HepG2 (cell line): ENCODE measurements at regions not wholly inside any gene's neighbourhood (a gene's known extent, or its start where the extent isn't known, plus 50 kb on each side); places are given as distances from the start of the nearest gene placed in this dataset.
"Not testable (repeated sequence)": the region's sequence is repeated elsewhere in the genome, so short reads cannot be mapped to it uniquely, and the experiment has no call there.

ENCODE experiments used
- ATAC-seq: fragments of 200-7000 bp; cut with Tn5 transposase; 3 replicates; pipeline ENCODE4 v1.9.1; 2020; ENCODE audit warnings: mild to moderate bottlenecking, moderate library complexity
- BruUV-seq: library from RNA; stranded (reverse); fragments of 400-500 nt; replicated peaks from 2 replicates; lab custom pipeline; 2021; lab: Mats Ljungman, UMichigan
- CTCF ChIA-PET: fragments of 300-600 bp; formaldehyde crosslinking; extraction: SDS; loops from one replicate; lab custom pipeline; 2021; ENCODE audit warnings: low total read pairs, inconsistent platforms, low intra/inter-chr PET ratio; lab: Yijun Ruan, JAX
- POLR2A ChIA-PET: fragments of 350-600 bp; sonication (Branson Sonifier 250); formaldehyde crosslinking; loops from one replicate; lab custom pipeline; 2020; ENCODE audit warnings: antibody characterized with exemption, inconsistent platforms; lab: Yijun Ruan, JAX
- DNase-seq: peaks from one replicate; pipeline ENCODE4 v3.0.0-alpha.2; 2015; ENCODE audit warnings: low spot score
- FAIRE-seq: peaks from 3 replicates; lab custom pipeline; 2011; peaks lifted over from hg19 to GRCh38; lab: Jason Lieb, UNC
- H2AFZ ChIP-seq: one replicate; pipeline ENCODE4 v1.6.1; 2011; ENCODE audit warnings: low read length, inconsistent platforms
- H3K27ac ChIP-seq: fragments of 300-600 bp; 3 replicates; pipeline ENCODE4 v1.8.0; 2011; ENCODE audit warnings: mixed run types, mild to moderate bottlenecking, mixed read lengths, low read length, inconsistent platforms; ENCODE audit not compliant: insufficient read depth; ENCODE audit errors: extremely low read length
- H3K27me3 ChIP-seq, 2 experiments: fragments of 200-600 bp in 1 of 2; 2 replicates in 1 of 2; 3 replicates in 1 of 2; pipeline versions ENCODE4 v1.6.0 to v1.8.0; 2011; ENCODE audit warnings: low read length in 2 of 2, mild to moderate bottlenecking in 2 of 2, moderate library complexity in 2 of 2, inconsistent platforms in 1 of 2; ENCODE audit not compliant: insufficient read depth in 2 of 2, control insufficient read depth in 1 of 2
- H3K36me3 ChIP-seq, 2 experiments: fragments of 200-600 bp in 1 of 2; replicated peaks in 1 of 2; 2 replicates in 1 of 2; 3 replicates in 1 of 2; pipeline versions ENCODE4 v1.5.1 to v1.8.0; 2011; ENCODE audit warnings: low read length in 2 of 2, inconsistent platforms in 1 of 2; ENCODE audit not compliant: insufficient read depth in 2 of 2, control insufficient read depth in 1 of 2
- H3K4me1 ChIP-seq: 2 replicates; pipeline ENCODE4 v1.5.1; 2012; ENCODE audit warnings: low read length, inconsistent platforms; ENCODE audit not compliant: insufficient read depth
- H3K4me2 ChIP-seq: 2 replicates; pipeline ENCODE4 v1.6.0; 2011; ENCODE audit warnings: low read depth, low read length, inconsistent platforms
- H3K4me3 ChIP-seq, 3 experiments: fragments of 200-600 bp in 1 of 3; sonication (generic), shearing (Covaris generic) in 1 of 3; replicated peaks in 1 of 3; 2 replicates each; pipeline ENCODE4 v1.5.1; 2011 to 2016; ENCODE audit warnings: low read length in 3 of 3, inconsistent platforms in 2 of 3, low read depth in 2 of 3, mild to moderate bottlenecking in 2 of 3, control low read depth in 1 of 3, mixed read lengths in 1 of 3; ENCODE audit not compliant: insufficient read depth in 1 of 3
- H3K79me2 ChIP-seq: one replicate; pipeline ENCODE4 v1.6.1; 2011; ENCODE audit warnings: low read length, inconsistent platforms; ENCODE audit not compliant: insufficient read depth
- H3K9ac ChIP-seq: 2 replicates; pipeline ENCODE4 v1.6.0; 2011; ENCODE audit warnings: mild to moderate bottlenecking, low read depth, low read length, inconsistent platforms; ENCODE audit not compliant: insufficient read depth
- H3K9me3 ChIP-seq: 2 replicates; pipeline ENCODE4 v1.5.1; 2012; ENCODE audit warnings: mild to moderate bottlenecking, low read length
- H4K20me1 ChIP-seq: 2 replicates; pipeline ENCODE4 v1.6.0; 2011; ENCODE audit warnings: inconsistent platforms, mild to moderate bottlenecking, low read length, moderate library complexity; ENCODE audit not compliant: insufficient read depth
- GATAD1 ChIP-seq: IDR thresholded peaks from 2 replicates; pipeline ENCODE4 v1.6.1; 2016; ENCODE audit warnings: missing genetic modification reagents, missing compliant biosample characterization
- SCMH1 ChIP-seq: sonication (generic); formaldehyde crosslinking; IDR thresholded peaks from 2 replicates; pipeline ENCODE4 v1.9.0; 2021; ENCODE audit warnings: missing genetic modification reagents, mild to moderate bottlenecking, borderline replicate concordance
- SUZ12 ChIP-seq: fragments of 150-350 bp; IDR thresholded peaks from 2 replicates; pipeline ENCODE4 v1.6.1; 2014; ENCODE audit warnings: low read depth, low read length
- TBX2 ChIP-seq: sonication (generic); formaldehyde crosslinking; IDR thresholded peaks from 2 replicates; pipeline ENCODE4 v1.5.0; 2020; ENCODE audit warnings: missing genetic modification reagents, mild to moderate bottlenecking, borderline replicate concordance
- TFAP4 ChIP-seq: sonication (generic); IDR thresholded peaks from 2 replicates; pipeline ENCODE4 v1.6.1; 2016; ENCODE audit warnings: low read depth, borderline replicate concordance
- THYN1 ChIP-seq: sonication (generic); formaldehyde crosslinking; IDR thresholded peaks from 2 replicates; pipeline ENCODE4 v1.8.1; 2023; ENCODE audit warnings: low read depth, mild to moderate bottlenecking, moderate library complexity, missing genetic modification reagents, borderline replicate concordance
- TOE1 ChIP-seq: sonication (generic); formaldehyde crosslinking; IDR thresholded peaks from 2 replicates; pipeline ENCODE4 v1.4.0; 2020; ENCODE audit warnings: mild to moderate bottlenecking, missing genetic modification reagents
- ZBTB38 ChIP-seq: sonication (generic); formaldehyde crosslinking; IDR thresholded peaks from 2 replicates; pipeline ENCODE4 v1.5.1; 2020; ENCODE audit warnings: mild to moderate bottlenecking, missing genetic modification reagents
- ZNF367 ChIP-seq: sonication (generic); formaldehyde crosslinking; IDR thresholded peaks from 2 replicates; pipeline ENCODE4 v1.4.0; 2020; ENCODE audit warnings: missing genetic modification reagents, borderline replicate concordance
- ZNF382 ChIP-seq: sonication (generic); formaldehyde crosslinking; IDR thresholded peaks from 2 replicates; pipeline ENCODE4 v1.5.0; 2020; ENCODE audit warnings: missing genetic modification reagents, mild to moderate bottlenecking, borderline replicate concordance
- ZNF383 ChIP-seq: sonication (generic); formaldehyde crosslinking; IDR thresholded peaks from 2 replicates; pipeline ENCODE4 v1.4.0; 2020; ENCODE audit warnings: missing genetic modification reagents, mild to moderate bottlenecking, borderline replicate concordance
- ZNF7 ChIP-seq: IDR thresholded peaks from 2 replicates; pipeline ENCODE4 v1.6.1; 2016; ENCODE audit warnings: missing biosample characterization, missing genetic modification reagents
- WGBS: methylation state at CpG from one replicate; pipeline ENCODE4 v1.1.6; 2017; ENCODE audit warnings: low lambda C conversion rate; 5-methylcytosine and 5-hydroxymethylcytosine counted together
- in situ Hi-C: cut with HindIII; loops from 2 replicates; pipeline ENCODE4 v1.10.0; 2017; ENCODE audit warnings: low pct_unique_long_range_greater_than_20kb; ENCODE audit not compliant: extremely low pct_ligation_motif_present
- intact Hi-C: fragments of 100-400 bp; cut with micrococcal nuclease; formaldehyde crosslinking; loops from one replicate; pipeline ENCODE4 v1.10.0; 2022; ENCODE audit not compliant: unreplicated experiment

DNA sequence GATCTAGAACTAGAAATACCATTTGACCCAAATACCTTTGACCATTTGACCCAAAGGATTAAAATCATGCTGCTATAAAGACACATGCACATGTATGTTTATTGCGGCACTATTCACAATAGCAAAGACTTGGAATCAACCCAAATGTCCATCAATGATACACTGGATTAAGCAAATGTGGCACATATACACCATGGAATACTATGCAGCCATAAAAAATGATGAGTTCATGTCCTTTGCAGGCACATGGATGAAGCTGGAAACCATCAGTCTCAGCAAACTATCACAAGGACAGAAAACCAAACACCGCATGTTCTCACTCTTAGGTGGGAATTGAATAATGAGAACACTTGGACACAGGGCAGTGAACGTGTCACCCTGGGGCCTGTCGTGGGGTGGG lies 87.9 kb upstream of the MEGF10 start:
- WGBS = 60% methylated on average over 4 of the region's 4 CpGs
- H3K9me3 ChIP-seq, H4K20me1 ChIP-seq, FAIRE-seq, H3K4me1 ChIP-seq, DNase-seq, H3K79me2 ChIP-seq, H3K36me3 ChIP-seq, H3K4me3 ChIP-seq, H3K9ac ChIP-seq, in situ Hi-C loops, CTCF ChIA-PET, POLR2A ChIA-PET, H2AFZ ChIP-seq, intact Hi-C loops, H3K27ac ChIP-seq, H3K4me2 ChIP-seq, ATAC-seq, BruUV-seq, H3K27me3 ChIP-seq: not testable (repeated sequence)

DNA sequence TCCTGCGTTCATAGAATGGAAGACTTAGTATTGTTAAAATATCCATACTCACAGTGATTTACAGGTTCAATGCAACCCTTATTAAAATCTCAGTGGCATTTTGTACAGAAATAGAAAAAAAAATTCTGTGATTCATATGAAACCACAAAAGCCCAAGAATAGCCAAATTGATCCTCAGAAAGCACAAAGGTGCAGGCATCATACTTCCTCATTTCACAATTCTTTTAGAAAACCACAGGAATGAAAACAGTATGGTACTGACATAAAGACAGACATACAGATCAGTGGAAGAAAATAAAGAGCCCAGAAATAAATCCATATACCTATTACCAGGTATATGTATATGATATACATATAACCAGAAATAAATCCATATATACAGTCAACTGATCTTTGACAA lies 86.8 kb upstream of the MEGF10 start:
- Histone ChIP-seq H3K27ac (no peak overlapping the region), H3K9ac (no peak overlapping the region), H3K4me1 (no peaks in the 10 kb centered on the region; the same call in 1 of the 2 replicates), H3K4me3 (no peak overlapping the region), H3K4me2 (no peak overlapping the region), H3K36me3 (no peaks in the 10 kb centered on the region), H3K79me2 (no peaks in the 10 kb centered on the region), H4K20me1 (no peaks in the 10 kb centered on the region), H3K9me3 (no peaks in the 10 kb centered on the region), H3K27me3 (no peaks in the 10 kb centered on the region), H2AFZ (no peak overlapping the region)
- in situ Hi-C loops (no loop called here), intact Hi-C loops (no loop called here)
- BruUV-seq = no TSS peak
- TF ChIP-seq ZNF382 (CRISPR knock-in tag) (no peak), ZNF383 (CRISPR knock-in tag) (no peak), SUZ12 (no peak), THYN1 (no peak), TBX2 (CRISPR knock-in tag) (no peak), TOE1 (CRISPR knock-in tag) (no peak), ZNF367 (CRISPR knock-in tag) (no peak), ZNF7 (CRISPR knock-in tag) (no peak), GATAD1 (no peak), ZBTB38 (CRISPR knock-in tag) (no peak), TFAP4 (no peak), SCMH1 (no peak)
- WGBS = 14% methylated on average over 1 of the region's 1 CpG
- POLR2A ChIA-PET = no interaction called here
- DNase-seq (no peak), FAIRE-seq (no peak), ATAC-seq (no peak)
- CTCF ChIA-PET = no interaction called here
